IMR-90 (cell line): ENCODE measurements at regions not wholly inside any gene's neighbourhood (a gene's known extent, or its start where the extent isn't known, plus 50 kb on each side); places are given as distances from the start of the nearest gene placed in this dataset.

Source experiments
- ATAC-seq: fragments of 200-7000 bp; cut with Tn5 transposase; 2 replicates; pipeline ENCODE4 v1.9.1; 2020; ENCODE audit warnings: low read depth, mild to moderate bottlenecking, moderate library complexity
- BruUV-seq: library from RNA; stranded (reverse); fragments of 400-500 nt; replicated peaks from 2 replicates; lab custom pipeline; 2021; lab: Mats Ljungman, UMichigan
- CTCF ChIA-PET: fragments of 300-600 bp; formaldehyde crosslinking; extraction: SDS; loops from one replicate; lab custom pipeline; 2021; ENCODE audit warnings: antibody characterized with exemption; lab: Yijun Ruan, JAX
- POLR2A ChIA-PET: fragments of 300-600 bp; sonication (Branson Sonifier 250); formaldehyde crosslinking; loops from one replicate; lab custom pipeline; 2022; ENCODE audit warnings: antibody characterized with exemption; ENCODE audit not compliant: unreplicated experiment; lab: Charles Lee
- DNase-seq: peaks from one replicate; pipeline ENCODE4 v3.0.0; 2013
- H2AFZ ChIP-seq: replicated peaks from 2 replicates; pipeline ENCODE3; 2013; ENCODE audit warnings: low read length, mild to moderate bottlenecking; ENCODE audit not compliant: poor library complexity
- H2AK5ac ChIP-seq: 2 replicates; pipeline ENCODE4 v1.6.1; 2013; ENCODE audit warnings: low read depth, low read length, inconsistent platforms
- H2AK9ac ChIP-seq: replicated peaks from 2 replicates; pipeline ENCODE3; 2013; ENCODE audit warnings: mild to moderate bottlenecking, low read depth, low read length, moderate library complexity; ENCODE audit not compliant: poor library complexity
- H2BK120ac ChIP-seq: 2 replicates; pipeline ENCODE4 v1.6.1; 2013; ENCODE audit warnings: low read depth, low read length, inconsistent platforms
- H2BK15ac ChIP-seq: 3 replicates; pipeline ENCODE4 v1.6.1; 2013; ENCODE audit warnings: low read depth, low read length, inconsistent platforms
- H2BK20ac ChIP-seq: 2 replicates; pipeline ENCODE4 v1.6.1; 2013; ENCODE audit warnings: low read depth, mild to moderate bottlenecking, inconsistent platforms, low read length, moderate library complexity
- H2BK5ac ChIP-seq: 2 replicates; pipeline ENCODE4 v1.6.1; 2013; ENCODE audit warnings: mild to moderate bottlenecking, low read depth, low read length, inconsistent platforms; ENCODE audit not compliant: poor library complexity, severe bottlenecking
- H3K14ac ChIP-seq: replicated peaks from 2 replicates; pipeline ENCODE4 v1.6.1; 2013; ENCODE audit warnings: low read depth, low read length, inconsistent platforms
- H3K18ac ChIP-seq: 2 replicates; pipeline ENCODE4 v1.6.1; 2013; ENCODE audit warnings: low read depth, low read length, control low read depth
- H3K23ac ChIP-seq: 2 replicates; pipeline ENCODE4 v1.6.1; 2013; ENCODE audit warnings: low read depth, low read length, inconsistent platforms
- H3K27ac ChIP-seq: 2 replicates; pipeline ENCODE4 v1.5.1; 2013; ENCODE audit warnings: mild to moderate bottlenecking, control low read depth, low read length; ENCODE audit not compliant: insufficient read depth
- H3K27me3 ChIP-seq: 2 replicates; pipeline ENCODE4 v1.6.1; 2013; ENCODE audit warnings: low read length; ENCODE audit not compliant: control insufficient read depth, insufficient read depth
- H3K36me3 ChIP-seq: 2 replicates; pipeline ENCODE4 v1.6.1; 2013; ENCODE audit warnings: low read length, mixed read lengths; ENCODE audit not compliant: control insufficient read depth, insufficient read depth
- H3K4ac ChIP-seq: 2 replicates; pipeline ENCODE4 v1.6.1; 2013; ENCODE audit warnings: low read depth, low read length, inconsistent platforms
- H3K4me1 ChIP-seq: 2 replicates; pipeline ENCODE4 v1.6.1; 2013; ENCODE audit warnings: low read length, mixed read lengths; ENCODE audit not compliant: control insufficient read depth, insufficient read depth
- H3K4me2 ChIP-seq: 2 replicates; pipeline ENCODE4 v1.6.1; 2013; ENCODE audit warnings: low read depth, mild to moderate bottlenecking, control low read depth, low read length, moderate library complexity
- H3K4me3 ChIP-seq: 2 replicates; pipeline ENCODE4 v1.5.1; 2013; ENCODE audit warnings: low read depth, mild to moderate bottlenecking, control low read depth, low read length, moderate library complexity; ENCODE audit not compliant: insufficient read depth
- H3K56ac ChIP-seq: 2 replicates; pipeline ENCODE4 v1.6.1; 2013; ENCODE audit warnings: low read length, inconsistent platforms; ENCODE audit not compliant: insufficient read depth; ENCODE audit errors: extremely low read depth
- H3K79me1 ChIP-seq, 2 experiments: 2 replicates each; pipeline ENCODE4 v1.6.1; 2013; ENCODE audit warnings: low read length in 2 of 2, inconsistent platforms in 1 of 2, low read depth in 1 of 2
- H3K9ac ChIP-seq: 2 replicates; pipeline ENCODE4 v1.6.1; 2013; ENCODE audit warnings: low read depth, low read length, control low read depth
- H3K9me1 ChIP-seq: 2 replicates; pipeline ENCODE4 v1.6.1; 2013; ENCODE audit warnings: low read length, inconsistent platforms; ENCODE audit not compliant: insufficient read depth
- H3K9me3 ChIP-seq: 2 replicates; pipeline ENCODE4 v1.6.1; 2013; ENCODE audit warnings: low read length; ENCODE audit not compliant: control insufficient read depth, insufficient read depth
- H4K20me1 ChIP-seq: 2 replicates; pipeline ENCODE4 v1.6.1; 2013; ENCODE audit warnings: low read length, inconsistent platforms; ENCODE audit not compliant: insufficient read depth
- H4K5ac ChIP-seq: 2 replicates; pipeline ENCODE4 v1.6.1; 2013; ENCODE audit warnings: mild to moderate bottlenecking, low read depth, low read length, control low read depth
- H4K8ac ChIP-seq, 2 experiments: 2 replicates each; pipeline ENCODE4 v1.6.1; 2013; ENCODE audit warnings: low read depth in 2 of 2, low read length in 2 of 2, control low read depth in 1 of 2, inconsistent platforms in 1 of 2
- H4K91ac ChIP-seq: 2 replicates; pipeline ENCODE4 v1.6.1; 2013; ENCODE audit warnings: low read depth, low read length, inconsistent platforms; ENCODE audit not compliant: insufficient read depth
- CHD1 ChIP-seq: IDR thresholded peaks from 2 replicates; pipeline ENCODE4 v1.6.1; 2012; ENCODE audit warnings: low read depth, low read length, improper control_type of control experiment
- CTCF ChIP-seq: conservative IDR thresholded peaks from 2 replicates; pipeline ENCODE4 v1.5.1; 2012; ENCODE audit warnings: mild to moderate bottlenecking, low read depth, low read length, improper control_type of control experiment
- ELK1 ChIP-seq: fragments of 150-350 bp; IDR thresholded peaks from 2 replicates; pipeline ENCODE4 v1.6.1; 2016; ENCODE audit warnings: low read depth, mild to moderate bottlenecking, low read length, moderate library complexity, borderline replicate concordance
- FOS ChIP-seq: fragments of 150-350 bp; IDR thresholded peaks from 2 replicates; pipeline ENCODE4 v1.6.1; 2016; ENCODE audit warnings: low read depth, low read length
- MAZ ChIP-seq: IDR thresholded peaks from 2 replicates; pipeline ENCODE4 v1.6.1; 2012; ENCODE audit warnings: low read depth, mild to moderate bottlenecking, low read length, improper control_type of control experiment, moderate library complexity, borderline replicate concordance
- MXI1 ChIP-seq: IDR thresholded peaks from 2 replicates; pipeline ENCODE4 v1.6.1; 2012; ENCODE audit warnings: low read depth, mild to moderate bottlenecking, low read length, moderate library complexity, borderline replicate concordance
- NFE2L2 ChIP-seq: fragments of 150-350 bp; IDR thresholded peaks from 2 replicates; pipeline ENCODE4 v1.6.1; 2016; ENCODE audit warnings: low read depth, mild to moderate bottlenecking, low read length
- RAD21 ChIP-seq: IDR thresholded peaks from 2 replicates; pipeline ENCODE4 v1.6.1; 2012; ENCODE audit warnings: low read length, improper control_type of control experiment
- RFX5 ChIP-seq: IDR thresholded peaks from 2 replicates; pipeline ENCODE4 v1.8.0; 2012; ENCODE audit warnings: low read depth, mild to moderate bottlenecking, low read length, moderate library complexity
- USF2 ChIP-seq: fragments of 150-350 bp; IDR thresholded peaks from 2 replicates; pipeline ENCODE4 v1.6.1; 2017; ENCODE audit warnings: mild to moderate bottlenecking, antibody characterized with exemption, low read length, low read depth
- WGBS, 2 experiments: methylation state at CpG; one replicate each; pipeline versions ENCODE4 v1.1.5 to v1.1.7; 2013; ENCODE audit warnings: missing lambda C conversion rate in 2 of 2; ENCODE audit not compliant: insufficient read length in 1 of 2; ENCODE audit errors: extremely low coverage in 2 of 2; 5-methylcytosine and 5-hydroxymethylcytosine counted together
- dilution Hi-C: fragments of 300-500 bp; cut with HindIII; formaldehyde crosslinking; loops from one replicate; pipeline ENCODE4 v1.14.3; 2018; ENCODE audit warnings: low sequenced_read_pairs; ENCODE audit not compliant: unreplicated experiment
- in situ Hi-C: fragments of 300-500 bp; cut with MboI; formaldehyde crosslinking; loops from 3 replicates; pipeline ENCODE4 v1.14.3; 2019; ENCODE audit warnings: low sequenced_read_pairs, inconsistent platforms, mixed read lengths
- intact Hi-C: fragments of 100-400 bp; cut with micrococcal nuclease; formaldehyde crosslinking; loops from 2 replicates; pipeline ENCODE4 v1.10.0; 2022

- no peak overlapping the region for H3K9ac ChIP-seq
- H3K18ac ChIP-seq, result no peak overlapping the region
- ChIA-PET CTCF (no interaction called here), POLR2A (no interaction called here)
- ATAC-seq (no peak), DNase-seq (no peak)
- H4K8ac ChIP-seq, result no peak overlapping the region
- no peak overlapping the region for H2BK20ac ChIP-seq
- no peak overlapping the region for H2BK120ac ChIP-seq
- H4K20me1 ChIP-seq, result no peaks in the 10 kb centered on the region
- H3K79me1 ChIP-seq, result no peaks in the 10 kb centered on the region
- WGBS, 2 experiments, result 96% methylated on average over 11 of the region's 31 CpGs; no CpG with 5 or more reads in 1 of the 2 experiments
- no peaks in the 10 kb centered on the region for H3K36me3 ChIP-seq
- H3K23ac ChIP-seq, result no peak overlapping the region
- H3K4me3 ChIP-seq, result no peak overlapping the region
- in situ Hi-C loops, result no loop called here
- no peak overlapping the region for H4K91ac ChIP-seq
- no peak overlapping the region for H3K4ac ChIP-seq
- H2BK5ac ChIP-seq, result no peak overlapping the region
- no peak overlapping the region for H4K5ac ChIP-seq
- dilution Hi-C loops, result no loop called here
- no peaks in the 10 kb centered on the region for H3K4me1 ChIP-seq
- no TSS peak for BruUV-seq
- no peak overlapping the region for H3K4me2 ChIP-seq
- no peak overlapping the region for H3K56ac ChIP-seq
- H3K27ac ChIP-seq, result no peak overlapping the region
- no peak for TF ChIP-seq RAD21
- TF ChIP-seq CTCF, result no peak
- no peak for TF ChIP-seq RFX5
- TF ChIP-seq FOS, result no peak
- no peak for TF ChIP-seq CHD1
- no peak for TF ChIP-seq NFE2L2
- TF ChIP-seq MXI1, result no peak
- TF ChIP-seq ELK1, result no peak
- no peak for TF ChIP-seq MAZ
- no peak for TF ChIP-seq USF2
- no peak overlapping the region for H2BK15ac ChIP-seq
- H3K14ac ChIP-seq, result no peak overlapping the region
- H3K9me3 ChIP-seq, result no peaks in the 10 kb centered on the region
- intact Hi-C loops, result no loop called here
- H2AK5ac ChIP-seq, result no peak overlapping the region
- no peak overlapping the region for H2AFZ ChIP-seq
- no peaks in the 10 kb centered on the region for H3K9me1 ChIP-seq
- H3K27me3 ChIP-seq, result no peaks in the 10 kb centered on the region
- no peak overlapping the region for H2AK9ac ChIP-seq
Measured at GRCh38 chr6:141618180-141618581, 514.5 kb upstream of the GJE1 start.
